ENCODE measurements at regions not wholly inside any gene's neighbourhood (a gene's known extent, or its start where the extent isn't known, plus 50 kb on each side); places are given as distances from the start of the nearest gene placed in this dataset.

- WGBS, 2 donors = 97 to 100% methylated on average over 1 of the region's 1 CpG
- Histone ChIP-seq H3K36me3 (ENCODE audit: control insufficient read depth in 4 of 4, insufficient read depth in 4 of 4, low read length in 4 of 4) (no peaks in the 10 kb centered on the region), H3K4me3 (no peak overlapping the region)
Measured at GRCh38 chr3:153334558-153334957, 172.5 kb downstream of the RAP2B start.

GRCh38 chr3:153337369-153337768, 175.3 kb downstream of the RAP2B start:
- no peak overlapping the region for H3K4me3 ChIP-seq
- H3K27ac ChIP-seq (ENCODE audit: low read depth in 1 of 2, low read length in 1 of 2) = no peak overlapping the region
- ATAC-seq (ENCODE audit: insufficient read depth, low FRiP score) (no peak), DNase-seq (no peak)
- H3K4me1 ChIP-seq (ENCODE audit: control insufficient read depth in 5 of 5, insufficient read depth in 5 of 5, low read length in 5 of 5) = peaks cover 0 to 6% (median 0%) of the 10 kb centered on the region in 5 donors
- no peak for TF ChIP-seq CTCF (IDR thresholded peaks at IDR 0.05; ENCODE audit: control extremely low read depth, extremely low read depth)
- no peak overlapping the region for H3K9ac ChIP-seq (ENCODE audit: insufficient read depth in 1 of 2, low read length in 2 of 2)
- WGBS, 2 donors = 78 to 92% methylated on average over 3 of the region's 3 CpGs
- H3K9me3 ChIP-seq (ENCODE audit: control insufficient read depth in 4 of 4, insufficient read depth in 3 of 4, low read length in 3 of 4) = no peaks in the 10 kb centered on the region
- H3K27me3 ChIP-seq (ENCODE audit: control insufficient read depth in 3 of 3, insufficient read depth in 3 of 3, low read length in 2 of 3) = no peaks in the 10 kb centered on the region
- H3K36me3 ChIP-seq (ENCODE audit: control insufficient read depth in 4 of 4, insufficient read depth in 4 of 4, low read length in 4 of 4) = no peaks in the 10 kb centered on the region

More at GRCh38 chr3:153334558-153334957, 172.5 kb downstream of the RAP2B start:
- Histone ChIP-seq H3K27ac (ENCODE audit: low read depth in 1 of 2, low read length in 1 of 2) (no peak overlapping the region), H3K4me1 (ENCODE audit: control insufficient read depth in 5 of 5, insufficient read depth in 5 of 5, low read length in 5 of 5) (peaks cover 0 to 10% (median 0%) of the 10 kb centered on the region in 5 donors), H3K9me3 (ENCODE audit: control insufficient read depth in 4 of 4, insufficient read depth in 3 of 4, low read length in 3 of 4) (no peaks in the 10 kb centered on the region), H3K9ac (ENCODE audit: insufficient read depth in 1 of 2, low read length in 2 of 2) (no peak overlapping the region), H3K27me3 (ENCODE audit: control insufficient read depth in 3 of 3, insufficient read depth in 3 of 3, low read length in 2 of 3) (no peaks in the 10 kb centered on the region)
- no peak for ATAC-seq (ENCODE audit: insufficient read depth, low FRiP score)
- peak in 1 of 3 donors; percentile 50 for DNase-seq
- no peak for TF ChIP-seq CTCF (IDR thresholded peaks at IDR 0.05; ENCODE audit: control extremely low read depth, extremely low read depth)

DNA sequence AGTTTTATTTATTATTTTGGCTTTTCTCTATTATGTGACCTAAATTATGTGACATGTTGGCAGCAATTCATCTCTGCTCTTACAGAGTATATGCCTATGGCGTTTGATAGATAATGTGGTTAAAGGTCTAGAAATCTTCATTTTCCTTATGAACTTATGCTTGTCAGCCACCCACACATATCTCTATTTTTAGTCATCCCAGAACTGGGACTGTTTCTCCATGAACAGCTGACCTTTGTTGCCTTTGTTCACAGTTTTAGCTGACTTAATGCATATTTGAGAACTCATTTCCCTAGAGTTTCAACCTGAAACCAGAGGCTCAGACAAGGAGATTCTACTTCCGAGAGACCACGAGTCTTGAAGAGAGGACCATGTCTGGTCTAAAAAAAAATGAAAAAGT, 176.5 kb downstream of the RAP2B start:
- Histone ChIP-seq H3K27ac (ENCODE audit: low read depth in 1 of 2, low read length in 1 of 2) (no peak overlapping the region), H3K36me3 (ENCODE audit: control insufficient read depth in 4 of 4, insufficient read depth in 4 of 4, low read length in 4 of 4) (no peaks in the 10 kb centered on the region), H3K27me3 (ENCODE audit: control insufficient read depth in 3 of 3, insufficient read depth in 3 of 3, low read length in 2 of 3) (no peaks in the 10 kb centered on the region), H3K4me3 (no peak overlapping the region), H3K9me3 (ENCODE audit: control insufficient read depth in 4 of 4, insufficient read depth in 3 of 4, low read length in 3 of 4) (no peaks in the 10 kb centered on the region), H3K9ac (ENCODE audit: insufficient read depth in 1 of 2, low read length in 2 of 2) (no peak overlapping the region), H3K4me1 (ENCODE audit: control insufficient read depth in 5 of 5, insufficient read depth in 5 of 5, low read length in 5 of 5) (peaks cover 0 to 6% (median 0%) of the 10 kb centered on the region in 5 donors)
- 74 to 82% methylated on average over 3 of the region's 3 CpGs for WGBS, 2 donors
- no peak for TF ChIP-seq CTCF (IDR thresholded peaks at IDR 0.05; ENCODE audit: control extremely low read depth, extremely low read depth)
- peak in 2 of 3 donors; percentile 26 to 47 for DNase-seq
- ATAC-seq (ENCODE audit: insufficient read depth, low FRiP score) = peak; percentile 55

- Histone ChIP-seq H3K36me3 (ENCODE audit: control insufficient read depth in 4 of 4, insufficient read depth in 4 of 4, low read length in 4 of 4) (no peaks in the 10 kb centered on the region), H3K4me1 (ENCODE audit: control insufficient read depth in 5 of 5, insufficient read depth in 5 of 5, low read length in 5 of 5) (peaks cover 0 to 4% (median 0%) of the 10 kb centered on the region in 5 donors), H3K9me3 (ENCODE audit: control insufficient read depth in 4 of 4, insufficient read depth in 3 of 4, low read length in 3 of 4) (no peaks in the 10 kb centered on the region), H3K27ac (ENCODE audit: low read depth in 1 of 2, low read length in 1 of 2) (no peak overlapping the region), H3K27me3 (ENCODE audit: control insufficient read depth in 3 of 3, insufficient read depth in 3 of 3, low read length in 2 of 3) (no peaks in the 10 kb centered on the region), H3K4me3 (no peak overlapping the region), H3K9ac (ENCODE audit: insufficient read depth in 1 of 2, low read length in 2 of 2) (no peak overlapping the region)
- no peak for DNase-seq
- ATAC-seq (ENCODE audit: insufficient read depth, low FRiP score) = no peak
- no peak for TF ChIP-seq CTCF (IDR thresholded peaks at IDR 0.05; ENCODE audit: control extremely low read depth, extremely low read depth)
Measured at GRCh38 chr3:153339065-153339464, 177.0 kb downstream of the RAP2B start.

Data from lung (tissue), 11 donors.